D721Med (cell line): ENCODE measurements at regions not wholly inside any gene's neighbourhood (a gene's known extent, or its start where the extent isn't known, plus 50 kb on each side); places are given as distances from the start of the nearest gene placed in this dataset.
A peak's percentile ranks its signal among the peaks of the same experiment; 100 is the strongest.

Source experiments
- DNase-seq: peaks from one replicate; pipeline ENCODE4 v3.0.0; 2011; ENCODE audit warnings: low spot score; ENCODE audit not compliant: insufficient read length
- FAIRE-seq: peaks from 2 replicates; lab custom pipeline; 2011; peaks lifted over from hg19 to GRCh38; lab: Jason Lieb, UNC
- TF ChIP-seq, protein P1 (sequence below): IDR thresholded peaks from 2 replicates; pipeline ENCODE4 v1.5.1; 2012; ENCODE audit warnings: mild to moderate bottlenecking, control low read depth; ENCODE audit not compliant: insufficient read depth; ENCODE audit errors: missing control alignments

DNA sequence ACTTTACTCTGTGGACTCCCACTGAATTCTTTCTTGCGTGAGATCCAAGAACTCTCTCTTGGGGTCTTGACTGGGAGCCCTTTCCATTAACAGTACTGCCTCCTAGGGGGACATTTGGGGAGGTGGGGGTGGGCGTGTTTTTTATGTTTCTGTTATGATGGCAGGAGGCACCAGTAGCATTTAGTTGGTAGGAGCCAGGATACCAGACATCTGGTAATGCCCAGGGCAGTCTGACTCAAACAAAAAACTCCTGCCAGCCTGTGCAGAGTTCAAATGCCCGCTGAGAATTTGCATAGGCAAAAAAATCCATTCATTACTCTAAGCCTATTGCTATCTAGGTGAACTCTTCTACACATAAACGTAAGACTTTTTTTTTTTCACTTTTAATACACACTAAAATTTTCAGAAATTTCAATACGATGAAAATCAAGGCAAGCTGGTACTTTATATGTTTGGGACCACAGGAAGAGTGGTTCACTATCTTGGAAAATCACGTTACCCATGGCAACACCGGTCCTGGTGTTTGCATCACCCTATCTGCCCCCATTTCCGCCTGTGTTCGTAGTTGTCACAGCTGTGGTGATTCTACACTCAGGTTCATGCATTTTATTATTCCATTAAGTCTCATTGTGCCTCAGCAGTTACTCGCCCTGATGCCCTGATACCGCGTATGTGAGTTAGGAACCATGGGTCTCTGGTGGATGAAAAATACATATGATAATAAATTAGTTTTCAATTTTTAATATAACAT is 121.1 kb upstream of the XYLT1 start:
- FAIRE-seq = no peak
- TF ChIP-seq, protein P1, sequence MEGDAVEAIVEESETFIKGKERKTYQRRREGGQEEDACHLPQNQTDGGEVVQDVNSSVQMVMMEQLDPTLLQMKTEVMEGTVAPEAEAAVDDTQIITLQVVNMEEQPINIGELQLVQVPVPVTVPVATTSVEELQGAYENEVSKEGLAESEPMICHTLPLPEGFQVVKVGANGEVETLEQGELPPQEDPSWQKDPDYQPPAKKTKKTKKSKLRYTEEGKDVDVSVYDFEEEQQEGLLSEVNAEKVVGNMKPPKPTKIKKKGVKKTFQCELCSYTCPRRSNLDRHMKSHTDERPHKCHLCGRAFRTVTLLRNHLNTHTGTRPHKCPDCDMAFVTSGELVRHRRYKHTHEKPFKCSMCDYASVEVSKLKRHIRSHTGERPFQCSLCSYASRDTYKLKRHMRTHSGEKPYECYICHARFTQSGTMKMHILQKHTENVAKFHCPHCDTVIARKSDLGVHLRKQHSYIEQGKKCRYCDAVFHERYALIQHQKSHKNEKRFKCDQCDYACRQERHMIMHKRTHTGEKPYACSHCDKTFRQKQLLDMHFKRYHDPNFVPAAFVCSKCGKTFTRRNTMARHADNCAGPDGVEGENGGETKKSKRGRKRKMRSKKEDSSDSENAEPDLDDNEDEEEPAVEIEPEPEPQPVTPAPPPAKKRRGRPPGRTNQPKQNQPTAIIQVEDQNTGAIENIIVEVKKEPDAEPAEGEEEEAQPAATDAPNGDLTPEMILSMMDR = no peak
- no peak for DNase-seq

DNA sequence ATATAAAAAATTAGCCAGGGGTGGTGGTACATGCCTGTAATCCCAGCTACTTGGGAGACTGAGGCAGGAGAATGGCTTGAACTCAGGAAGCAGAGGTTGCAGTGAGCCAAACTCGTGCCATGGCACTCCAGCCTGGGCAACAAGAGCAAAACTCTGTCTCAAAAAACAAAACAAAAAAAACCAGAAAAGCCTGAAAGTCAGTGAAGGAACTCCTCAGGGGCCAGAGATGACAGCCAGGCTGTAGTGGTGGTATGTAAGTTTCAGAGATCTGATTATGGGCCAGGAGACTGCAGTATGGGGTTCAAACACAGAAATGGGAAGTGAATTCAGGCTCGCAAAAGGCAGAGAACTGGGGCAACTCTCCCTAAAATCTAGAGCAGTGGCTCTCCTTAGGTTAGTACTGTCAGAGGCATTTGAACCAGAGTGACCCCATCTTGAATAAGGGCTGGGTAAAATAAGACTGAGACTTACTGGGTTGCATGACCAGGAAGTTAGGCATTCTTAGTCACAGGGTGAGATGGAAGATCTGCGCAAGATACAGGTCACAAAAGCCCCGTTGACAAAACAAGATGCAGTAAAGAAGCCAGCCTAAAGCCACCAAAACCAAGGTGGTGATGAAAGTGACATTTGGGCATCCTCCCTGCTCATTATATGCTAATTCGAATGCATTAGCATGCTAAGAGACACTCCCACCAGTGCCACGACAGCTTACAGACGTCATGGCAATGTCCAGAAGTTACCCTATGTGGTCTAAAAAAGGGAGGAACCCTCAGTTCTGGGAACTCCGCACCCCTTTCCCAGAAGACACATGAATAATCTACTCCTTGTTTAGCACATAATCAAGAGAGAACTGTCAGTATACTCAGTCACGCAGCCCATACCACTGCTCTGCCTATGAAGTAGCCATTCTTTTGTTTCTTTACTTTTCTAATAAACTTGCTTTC is 120.2 kb upstream of the XYLT1 start:
- FAIRE-seq = no peak
- DNase-seq = no peak
- TF ChIP-seq, protein P1 = no peak

DNA sequence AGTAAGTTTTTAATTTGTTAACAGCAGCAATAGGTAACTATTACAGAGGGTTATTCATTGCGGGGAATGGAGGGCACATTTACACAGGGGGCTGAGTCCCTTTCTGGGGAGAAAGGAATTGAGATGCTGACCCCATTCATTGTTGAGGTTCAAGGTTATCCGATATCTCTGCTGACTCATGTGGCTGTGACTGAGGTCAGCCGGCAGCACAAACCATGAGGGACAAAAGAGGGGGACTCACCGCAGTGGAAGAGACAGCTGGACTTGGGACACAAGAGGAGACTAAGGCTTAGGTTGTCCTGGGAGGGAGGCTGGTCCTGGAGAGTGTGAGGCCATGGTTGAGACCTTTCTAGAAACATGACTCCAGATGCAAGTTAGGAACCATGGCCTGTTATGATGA is 119.1 kb upstream of the XYLT1 start:
- FAIRE-seq (no peak), DNase-seq (no peak)
- TF ChIP-seq, protein P1 = no peak

DNA sequence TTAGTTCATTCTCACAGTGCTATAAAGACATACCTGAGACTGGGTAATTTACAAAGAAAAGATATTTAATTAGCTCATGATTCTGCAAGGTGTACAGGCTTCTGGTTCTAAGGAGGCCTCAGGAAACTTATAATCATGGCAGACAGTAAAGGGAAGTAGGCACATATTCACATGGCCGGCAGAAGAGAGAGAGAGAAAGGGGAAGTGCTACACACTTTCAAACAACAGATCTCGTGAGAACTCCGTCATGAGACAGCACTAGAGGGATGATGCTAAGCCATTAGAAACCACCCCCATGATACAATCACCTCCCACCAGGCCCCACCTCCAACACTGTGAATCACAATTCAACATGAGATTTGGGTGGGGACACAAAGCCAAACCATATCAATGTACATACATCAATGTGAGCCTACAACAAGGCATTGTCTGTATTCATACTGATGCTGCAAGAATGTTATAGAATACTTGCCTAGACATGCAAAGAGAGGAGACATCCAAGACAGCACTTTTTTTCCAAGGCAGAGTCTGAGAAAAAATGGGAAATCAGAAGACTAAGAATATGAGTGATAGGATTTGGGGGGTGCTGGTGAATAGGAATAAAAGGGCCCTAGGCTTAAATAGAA is 114.8 kb upstream of the XYLT1 start:
- FAIRE-seq (no peak), DNase-seq (no peak)
- TF ChIP-seq, protein P1 = no peak

DNA sequence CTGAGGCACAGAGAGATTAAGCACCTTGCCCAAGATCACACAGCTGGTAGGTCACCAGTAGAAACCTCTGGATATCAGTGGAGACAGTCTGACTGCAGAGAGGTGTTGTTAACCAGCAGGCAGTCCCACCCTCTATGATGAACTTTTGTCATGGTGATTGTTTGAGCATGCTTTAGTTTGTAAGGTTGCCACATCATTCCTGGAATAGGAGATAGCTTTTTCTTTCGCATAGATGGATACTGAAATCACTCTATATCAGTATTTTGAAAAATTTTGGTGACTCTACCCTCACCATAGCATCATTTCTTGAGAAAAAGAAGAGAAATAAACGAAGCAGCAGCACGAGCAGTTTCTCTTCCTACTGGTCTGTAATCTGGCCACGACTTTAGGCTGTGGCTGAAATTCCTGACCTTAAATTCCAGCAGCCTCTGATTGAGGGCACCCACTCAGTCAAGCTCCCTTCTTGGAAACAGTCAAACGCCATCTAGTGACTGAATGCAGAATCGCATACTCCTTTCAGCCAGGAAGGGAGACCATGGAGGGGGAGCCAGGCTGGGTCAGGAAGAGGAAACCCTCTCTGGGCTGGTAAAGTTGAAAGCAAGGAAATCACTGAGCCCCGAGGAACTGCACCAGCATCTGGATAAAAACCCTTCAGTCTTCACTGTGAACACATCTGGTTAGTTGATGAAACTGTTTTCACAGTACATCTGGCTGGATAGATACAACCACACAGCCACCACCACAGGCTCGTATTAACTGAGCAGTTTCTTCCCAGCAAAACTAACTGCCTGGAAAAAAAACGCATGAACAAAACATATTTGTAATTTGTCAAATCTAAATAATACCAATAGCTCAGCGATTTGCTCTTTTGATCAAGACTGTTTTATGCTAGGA is 108.5 kb upstream of the XYLT1 start:
- FAIRE-seq (no peak), DNase-seq (no peak)
- TF ChIP-seq, protein P1 = peak; percentile 85

DNA sequence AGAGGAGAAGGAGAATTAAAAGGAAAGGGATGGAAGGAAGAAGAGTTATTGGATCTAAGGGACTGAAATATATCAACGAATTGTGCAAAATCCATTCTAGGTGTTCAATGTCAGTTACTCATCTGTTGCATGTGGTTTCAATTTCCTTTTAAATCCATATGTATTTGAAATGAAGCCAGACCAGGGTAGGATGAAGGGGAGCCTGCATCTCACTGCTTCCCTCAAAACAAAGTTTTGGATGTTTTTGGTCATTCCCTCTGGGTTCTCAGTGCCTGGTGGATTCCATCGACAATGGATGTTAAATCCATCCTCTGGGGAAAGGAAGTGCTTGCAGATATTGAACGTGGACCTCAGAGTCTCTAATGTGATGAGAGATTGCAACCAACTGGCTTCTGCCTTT is 103.5 kb upstream of the XYLT1 start:
- no peak for DNase-seq
- FAIRE-seq = no peak
- TF ChIP-seq, protein P1 = no peak
